ENCODE measurements at regions not wholly inside any gene's neighbourhood (a gene's known extent, or its start where the extent isn't known, plus 50 kb on each side); places are given as distances from the start of the nearest gene placed in this dataset.

GRCh38 chr12:92294676-92295440 lies 149.2 kb upstream of the BTG1 start:
- DNase-seq = no peak

GRCh38 chr12:92292016-92292415 lies 146.4 kb upstream of the BTG1 start:
- DNase-seq = no peak

GRCh38 chr12:92290886-92291285 lies 145.2 kb upstream of the BTG1 start:
- no peak for DNase-seq

GRCh38 chr12:92290350-92290695 lies 144.7 kb upstream of the BTG1 start:
- no peak for DNase-seq

- no peak for DNase-seq
Observed at GRCh38 chr12:92289629-92290349, 144.1 kb upstream of the BTG1 start.

- no peak for DNase-seq
Observed at GRCh38 chr12:92288561-92288960, 142.9 kb upstream of the BTG1 start.

GRCh38 chr12:92278378-92278828 lies 132.8 kb upstream of the BTG1 start:
- no peak for DNase-seq

- DNase-seq = no peak
Observed at GRCh38 chr12:92277795-92278194, 132.1 kb upstream of the BTG1 start.

- no peak for DNase-seq
Observed at GRCh38 chr12:92276276-92276675, 130.6 kb upstream of the BTG1 start.

GRCh38 chr12:92275443-92276154 lies 130.0 kb upstream of the BTG1 start:
- DNase-seq = no peak

- no peak for DNase-seq
Observed at GRCh38 chr12:92273076-92273475, 127.4 kb upstream of the BTG1 start.

GRCh38 chr12:92272061-92272964 lies 126.7 kb upstream of the BTG1 start:
- no peak for DNase-seq

GRCh38 chr12:92271341-92271740 lies 125.7 kb upstream of the BTG1 start:
- no peak for DNase-seq

- DNase-seq = no peak
Observed at GRCh38 chr12:92270521-92270920, 124.9 kb upstream of the BTG1 start.

- no peak for DNase-seq
Observed at GRCh38 chr12:92268946-92269345, 123.3 kb upstream of the BTG1 start.

GRCh38 chr12:92261692-92262091 lies 116.0 kb upstream of the BTG1 start:
- DNase-seq = no peak

- DNase-seq = no peak
Observed at GRCh38 chr12:92261071-92261470, 115.4 kb upstream of the BTG1 start.

- no peak for DNase-seq
Observed at GRCh38 chr12:92259696-92260251, 114.1 kb upstream of the BTG1 start.

GRCh38 chr12:92259291-92259690 lies 113.6 kb upstream of the BTG1 start:
- no peak for DNase-seq

GRCh38 chr12:92257261-92257660 lies 111.6 kb upstream of the BTG1 start:
- DNase-seq = no peak

- DNase-seq = no peak
Observed at GRCh38 chr12:92255741-92256140, 110.1 kb upstream of the BTG1 start.

GRCh38 chr12:92253301-92253700 lies 107.7 kb upstream of the BTG1 start:
- DNase-seq = no peak

GRCh38 chr12:92248977-92249376 lies 103.3 kb upstream of the BTG1 start:
- DNase-seq = no peak
